HG02571 (cell line): ENCODE measurements at regions not wholly inside any gene's neighbourhood (a gene's known extent, or its start where the extent isn't known, plus 50 kb on each side); places are given as distances from the start of the nearest gene placed in this dataset.

Experiments
- ATAC-seq: cut with Tn5 transposase; IDR thresholded peaks from one replicate; pipeline ENCODE4 v1.9.1; 2021; ENCODE audit warnings: mild to moderate bottlenecking, moderate library complexity; ENCODE audit not compliant: unreplicated experiment

DNA sequence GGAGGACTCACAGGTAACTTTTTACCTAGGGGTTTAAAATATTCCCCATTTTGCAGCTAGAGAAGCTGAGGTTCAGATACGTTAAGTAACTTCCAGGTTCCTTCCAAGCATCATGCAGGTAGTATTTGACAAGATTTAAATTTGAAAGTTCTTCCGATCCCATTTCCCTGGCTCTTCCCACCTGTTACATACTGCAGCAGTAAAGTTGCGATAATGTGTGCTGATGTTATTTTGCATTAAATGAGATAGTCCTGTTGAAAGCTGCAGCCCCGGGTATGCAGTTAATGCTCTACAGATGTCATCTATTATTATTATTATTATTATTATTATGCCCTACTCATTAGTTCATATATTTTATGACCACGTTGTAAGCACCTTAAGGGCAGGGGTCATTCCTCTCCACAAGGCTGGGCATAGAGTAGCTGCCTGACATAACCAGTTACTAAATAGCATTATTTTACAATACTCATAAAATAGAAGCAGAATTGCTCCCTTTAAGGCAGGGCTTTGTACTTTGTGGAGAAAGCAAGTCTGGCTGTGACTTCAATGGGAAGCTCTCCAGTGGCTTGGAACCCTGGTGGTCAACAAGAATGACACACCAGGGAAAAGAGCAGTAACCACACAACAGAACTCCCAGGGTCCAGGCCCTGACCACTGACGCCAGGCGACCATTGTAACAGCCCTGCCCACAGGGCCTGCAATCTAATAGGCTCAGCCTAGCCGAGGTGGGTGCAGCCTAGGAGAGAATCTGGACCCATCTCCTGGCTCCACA lies 90.8 kb upstream of the CALM2 start:
- no peak for ATAC-seq

DNA sequence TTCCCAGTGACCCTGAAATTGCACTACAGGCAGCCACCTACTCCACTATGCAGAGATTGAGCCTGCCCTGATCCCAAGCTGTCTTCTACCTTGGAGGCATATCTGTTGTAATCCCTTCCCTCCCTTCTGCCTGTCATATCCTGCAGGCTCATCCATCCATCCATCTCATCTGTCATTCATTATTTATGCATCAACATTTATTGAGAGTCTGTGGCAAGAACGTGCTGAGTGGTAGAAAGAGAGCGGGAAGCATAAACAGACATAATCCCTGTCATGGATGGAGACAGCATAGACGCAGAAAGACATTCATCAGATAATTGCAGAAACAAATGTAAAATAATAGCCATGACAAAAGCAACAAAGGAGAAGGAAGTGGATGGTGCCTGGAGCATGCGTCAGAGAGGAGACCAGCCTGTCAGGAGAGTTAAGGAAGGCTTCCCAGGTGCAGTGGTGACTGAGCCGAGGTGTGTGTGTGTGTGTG lies 89.5 kb upstream of the CALM2 start:
- no peak for ATAC-seq

DNA sequence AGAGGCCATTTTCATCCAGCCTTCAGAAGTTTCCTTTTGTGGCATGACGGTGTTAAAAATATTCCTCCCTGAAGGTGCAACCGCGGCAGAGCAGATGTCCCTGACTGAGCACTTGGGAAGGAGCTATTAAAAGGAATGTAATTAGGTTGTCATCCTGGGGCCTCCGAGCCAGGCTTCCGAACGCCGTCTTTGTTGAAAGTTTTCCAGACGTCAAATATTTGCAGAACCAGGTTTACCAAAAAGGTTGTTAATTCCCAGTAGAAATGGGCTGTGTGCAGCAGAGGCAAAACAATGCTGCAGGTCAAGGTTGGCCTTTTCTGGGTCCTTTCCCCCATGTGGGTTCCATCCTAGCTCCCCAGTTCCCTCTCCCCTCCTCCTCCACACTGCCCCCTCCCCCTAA lies 88.8 kb upstream of the CALM2 start:
- no peak for ATAC-seq

DNA sequence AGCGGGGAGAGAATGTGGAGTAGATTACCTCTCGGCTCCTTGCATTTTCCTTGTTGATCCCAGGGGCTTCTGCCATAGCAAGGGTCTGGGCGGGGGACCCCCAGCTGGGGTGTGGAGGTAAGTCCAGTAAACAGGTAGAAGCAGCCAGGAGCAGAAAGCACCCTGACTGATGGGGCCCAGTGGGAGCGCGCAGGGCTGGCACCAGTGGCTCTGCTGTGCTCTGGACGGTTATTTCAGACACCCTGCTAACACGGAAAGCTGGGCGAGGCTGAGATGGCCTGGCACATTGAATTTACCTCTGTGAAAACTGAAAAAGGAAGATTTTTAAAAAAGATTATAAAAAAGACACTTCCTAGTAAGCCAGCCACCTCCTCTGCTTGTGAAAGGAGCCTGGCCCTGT lies 88.4 kb upstream of the CALM2 start:
- no peak for ATAC-seq

DNA sequence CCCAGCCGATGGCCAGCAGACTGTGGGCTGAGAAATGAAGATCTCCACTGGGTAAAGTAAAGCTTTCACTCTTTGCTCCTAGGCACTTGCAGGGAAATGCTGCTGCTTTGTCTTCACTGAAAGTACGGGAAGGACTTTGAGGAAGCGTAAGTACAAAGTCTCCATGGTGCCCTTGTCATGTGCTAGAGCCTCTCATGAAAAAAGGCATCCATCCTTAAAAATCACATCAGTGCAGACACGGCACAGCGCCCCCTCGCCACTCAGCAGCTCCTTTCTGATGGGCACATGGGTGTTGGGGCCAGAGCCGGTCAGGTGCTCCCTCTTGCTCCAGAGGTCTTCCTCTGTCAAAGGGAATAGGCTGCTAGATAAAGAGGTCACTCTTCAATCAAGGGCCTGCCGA lies 87.8 kb upstream of the CALM2 start:
- no peak for ATAC-seq

DNA sequence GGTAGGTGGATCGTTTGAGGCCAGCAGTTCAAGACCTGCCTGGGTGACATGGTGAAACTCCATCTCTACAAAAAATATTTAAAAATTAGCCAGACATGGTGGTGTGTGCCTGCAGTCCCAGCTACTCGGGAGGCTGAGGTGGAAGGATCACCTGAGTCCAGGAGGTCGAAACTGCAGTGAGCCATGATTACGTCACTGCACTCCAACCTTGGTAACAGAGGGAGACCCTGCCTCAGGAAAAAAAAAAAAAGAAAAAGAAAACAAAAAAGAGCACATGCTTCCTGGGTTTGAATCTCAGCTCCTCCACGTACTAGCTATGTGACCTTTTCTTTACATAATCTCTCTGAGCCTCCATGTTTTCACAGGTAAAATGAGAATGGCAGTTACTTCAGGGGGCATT lies 86.3 kb upstream of the CALM2 start:
- ATAC-seq, result no peak

DNA sequence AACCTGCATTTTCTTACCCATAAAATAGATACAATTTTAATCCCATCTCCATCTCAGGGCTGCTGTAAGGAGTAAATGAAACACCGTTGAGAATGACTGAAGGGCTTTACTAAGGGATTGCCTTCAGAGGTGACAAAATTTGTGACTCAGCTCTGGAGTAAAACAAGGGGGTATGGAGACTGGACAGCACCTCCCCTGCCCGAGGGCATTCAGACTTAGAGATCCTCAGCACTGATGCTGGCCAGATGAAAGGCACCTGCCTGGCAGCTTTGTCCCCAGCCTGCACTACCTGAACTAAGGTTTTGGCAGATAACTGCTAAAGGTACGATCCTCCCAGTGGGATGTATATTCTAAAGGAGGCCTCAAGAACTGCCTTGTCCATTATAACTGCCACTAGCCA lies 84.7 kb upstream of the CALM2 start:
- no peak for ATAC-seq

DNA sequence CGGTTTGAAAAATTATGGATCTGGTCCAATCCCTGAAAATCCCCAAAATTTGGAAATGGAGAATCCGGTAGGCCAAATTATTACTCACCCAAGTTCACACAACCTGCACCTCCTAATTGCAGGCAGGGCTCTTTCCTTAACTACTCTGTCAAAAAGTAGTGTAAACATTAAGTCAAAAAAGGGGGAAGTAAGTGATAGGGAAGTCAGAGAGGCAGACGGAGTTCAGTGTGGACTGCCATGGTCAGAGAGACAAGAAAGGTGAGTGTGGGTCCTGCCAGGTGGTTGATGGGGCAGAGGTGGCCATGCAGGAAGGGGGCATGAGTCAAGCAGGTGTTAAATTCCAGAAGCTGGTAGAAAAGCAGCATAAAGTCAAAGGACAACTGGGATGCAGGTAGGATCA lies 83.5 kb upstream of the CALM2 start:
- no peak for ATAC-seq

DNA sequence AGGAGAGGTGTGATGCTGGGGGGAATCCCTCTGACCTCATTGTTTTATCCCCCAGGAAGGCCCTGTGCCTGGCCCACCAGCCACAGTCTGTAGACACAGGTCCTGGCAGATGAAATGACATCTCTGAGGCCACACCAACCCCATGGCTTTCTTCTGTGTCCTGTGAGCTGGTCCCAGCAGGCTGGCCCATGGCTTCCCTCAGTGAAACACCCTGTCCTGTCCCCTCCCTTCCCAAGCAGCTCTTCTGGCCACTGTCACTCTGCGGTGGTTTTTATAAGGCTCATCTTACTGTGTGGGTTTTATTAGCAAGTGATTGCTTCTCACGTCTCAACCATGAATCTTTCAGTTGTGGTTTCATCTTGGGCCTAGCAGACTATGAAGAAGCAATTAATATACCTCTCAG lies 81.6 kb upstream of the CALM2 start:
- ATAC-seq, result no peak

DNA sequence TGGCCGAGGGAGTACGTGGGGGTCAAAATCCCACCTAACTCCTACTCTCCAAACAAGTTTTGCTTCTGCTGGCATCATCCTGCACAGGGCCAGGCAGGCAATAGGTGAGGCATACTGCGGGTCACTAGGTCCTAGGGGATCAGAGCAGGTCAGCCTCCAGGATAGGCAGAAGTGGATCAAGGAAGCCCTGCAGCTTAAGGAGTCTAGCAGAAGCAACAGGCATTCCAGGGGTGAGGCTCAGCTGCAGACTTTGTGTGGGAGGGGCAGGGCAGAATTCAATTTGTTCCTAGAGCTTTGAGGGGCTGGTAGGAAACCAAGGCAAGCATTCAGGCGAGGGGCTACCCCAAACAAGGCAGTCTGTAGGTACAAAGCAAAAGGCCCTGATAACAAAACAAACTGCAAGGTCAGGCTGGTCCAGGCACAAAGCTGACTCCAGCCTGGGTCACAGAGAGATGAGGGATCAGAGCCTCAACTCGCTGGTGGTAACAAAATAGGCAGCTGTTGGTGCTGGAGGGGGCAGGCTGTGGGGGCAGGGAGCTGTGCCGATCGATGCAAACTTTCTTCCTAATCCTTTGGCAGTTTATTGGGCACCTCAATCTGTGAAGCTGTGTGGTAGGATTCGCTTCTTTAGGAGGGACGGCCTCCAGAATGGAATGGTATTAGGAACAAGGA lies 80.2 kb upstream of the CALM2 start:
- ATAC-seq, result no peak

DNA sequence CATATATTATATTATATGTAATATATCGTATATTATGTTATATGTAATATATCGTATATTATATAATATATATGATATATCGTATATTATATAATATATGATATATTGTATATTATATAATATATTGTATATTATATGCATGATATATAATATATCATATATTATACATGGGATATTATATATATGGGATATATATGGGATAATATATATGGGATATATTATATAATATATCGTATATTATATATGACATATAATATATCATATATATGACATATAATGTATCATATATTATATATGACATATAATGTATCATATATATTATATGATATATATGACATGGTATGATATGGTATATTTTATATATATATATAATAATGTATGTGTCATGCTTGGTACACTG lies 79.5 kb upstream of the CALM2 start:
- ATAC-seq, result no peak

DNA sequence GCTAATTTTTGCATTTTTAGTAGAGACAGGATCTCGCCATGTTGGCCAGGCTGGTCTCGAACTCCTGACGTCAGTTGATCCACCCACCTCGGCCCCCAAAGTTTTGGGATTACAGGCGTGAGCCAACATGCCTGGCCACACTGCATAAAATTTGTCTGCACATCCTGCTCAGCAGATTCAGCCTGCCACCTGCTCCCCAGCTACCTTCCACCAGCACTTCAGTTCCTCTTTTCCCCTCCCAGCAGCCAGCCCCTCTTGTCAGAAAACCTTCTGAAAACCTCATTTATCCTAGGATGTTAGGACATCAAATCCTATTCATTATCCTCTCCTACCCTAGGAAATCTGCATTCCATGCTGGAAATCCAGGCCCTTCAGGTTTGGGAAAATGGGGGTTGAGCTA lies 78.2 kb upstream of the CALM2 start:
- ATAC-seq, result no peak

DNA sequence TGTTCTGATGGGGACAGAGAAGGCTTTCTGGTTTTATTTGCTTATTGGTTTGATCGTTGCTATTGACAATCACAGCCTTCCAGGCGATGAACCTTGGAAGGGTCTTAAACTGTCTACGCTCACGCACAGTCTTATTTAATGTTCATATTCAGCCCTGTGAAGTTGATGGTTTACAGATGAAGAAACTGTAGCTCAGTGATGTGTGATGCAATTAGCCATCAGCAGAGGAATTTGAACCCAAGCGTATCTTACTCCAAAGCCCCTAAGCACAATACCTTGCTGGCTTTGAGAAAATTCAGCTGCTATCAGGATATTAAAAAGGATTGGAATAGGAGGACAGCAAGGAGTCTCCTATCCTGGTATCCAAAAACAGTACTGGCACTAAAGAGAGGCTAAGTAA lies 77.1 kb upstream of the CALM2 start:
- no peak for ATAC-seq

DNA sequence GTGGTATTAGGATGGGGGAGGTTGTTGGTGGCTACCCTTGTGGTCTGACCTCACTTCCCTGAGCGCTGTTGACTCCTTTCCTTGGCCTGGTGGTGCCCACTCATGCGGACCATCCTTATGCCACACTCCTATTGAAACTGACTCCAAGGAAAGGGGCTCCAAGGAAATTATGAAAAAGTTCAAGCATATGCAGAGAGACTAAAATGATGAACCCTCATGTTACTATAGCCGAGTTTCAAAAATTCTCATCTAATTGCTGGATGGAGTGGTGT lies 75.0 kb upstream of the CALM2 start:
- no peak for ATAC-seq

DNA sequence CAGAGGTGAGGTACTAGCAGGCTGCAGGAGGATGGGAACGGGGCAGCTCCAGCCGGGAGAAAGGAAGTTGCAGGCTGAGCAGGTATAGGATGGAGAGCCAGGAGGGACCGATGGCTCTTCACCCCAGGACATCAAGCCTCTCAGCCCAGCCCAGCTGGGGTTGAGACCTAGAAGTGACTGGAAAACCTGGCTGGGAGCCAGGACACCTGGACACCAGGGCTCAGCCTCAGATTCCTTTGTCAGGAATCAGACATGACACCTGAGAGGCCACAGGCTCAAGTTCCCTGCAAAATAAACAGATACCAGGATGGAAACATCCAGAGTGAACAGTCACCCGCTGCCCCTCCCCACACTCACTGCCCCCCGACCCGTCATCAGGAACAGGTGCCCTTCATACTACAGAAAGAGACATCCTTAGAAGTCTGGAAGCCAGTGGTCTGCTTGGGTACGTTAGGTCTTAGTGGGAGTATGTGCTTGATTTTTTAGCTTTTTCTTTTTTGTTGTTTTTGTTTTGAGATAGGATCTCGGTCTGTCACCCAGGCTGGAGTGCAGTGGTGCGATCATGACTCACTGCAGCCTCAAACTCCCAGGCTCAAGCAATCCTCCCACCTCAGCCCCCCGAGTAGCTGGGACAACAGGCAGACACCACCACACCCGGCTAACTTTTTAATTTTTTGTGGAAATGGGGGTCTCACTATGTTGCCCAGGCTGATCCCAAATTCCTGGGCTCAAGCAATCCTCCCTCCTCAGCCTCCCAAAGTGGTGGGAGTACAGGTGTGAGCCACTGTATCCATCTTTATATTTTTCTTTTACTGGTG lies 74.5 kb upstream of the CALM2 start:
- ATAC-seq, result no peak

DNA sequence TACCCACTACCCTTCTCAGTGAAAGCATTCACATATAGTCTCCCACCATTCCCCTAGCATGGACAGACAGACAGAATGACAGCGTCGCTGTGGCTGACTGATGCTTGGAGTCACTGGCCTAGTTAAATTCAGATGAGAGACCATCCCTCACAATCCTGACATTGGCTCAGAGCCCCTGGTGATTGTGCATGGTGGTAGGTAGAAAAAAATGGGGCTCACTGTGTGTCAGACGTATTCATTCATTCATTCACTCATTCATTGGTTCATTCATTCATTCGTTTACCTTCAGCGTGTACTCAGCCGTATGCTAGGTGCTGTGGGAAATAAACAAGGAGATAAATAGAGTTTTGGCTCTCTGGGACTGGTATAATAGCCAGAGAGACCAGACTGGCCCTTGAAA lies 73.6 kb upstream of the CALM2 start:
- no peak for ATAC-seq

DNA sequence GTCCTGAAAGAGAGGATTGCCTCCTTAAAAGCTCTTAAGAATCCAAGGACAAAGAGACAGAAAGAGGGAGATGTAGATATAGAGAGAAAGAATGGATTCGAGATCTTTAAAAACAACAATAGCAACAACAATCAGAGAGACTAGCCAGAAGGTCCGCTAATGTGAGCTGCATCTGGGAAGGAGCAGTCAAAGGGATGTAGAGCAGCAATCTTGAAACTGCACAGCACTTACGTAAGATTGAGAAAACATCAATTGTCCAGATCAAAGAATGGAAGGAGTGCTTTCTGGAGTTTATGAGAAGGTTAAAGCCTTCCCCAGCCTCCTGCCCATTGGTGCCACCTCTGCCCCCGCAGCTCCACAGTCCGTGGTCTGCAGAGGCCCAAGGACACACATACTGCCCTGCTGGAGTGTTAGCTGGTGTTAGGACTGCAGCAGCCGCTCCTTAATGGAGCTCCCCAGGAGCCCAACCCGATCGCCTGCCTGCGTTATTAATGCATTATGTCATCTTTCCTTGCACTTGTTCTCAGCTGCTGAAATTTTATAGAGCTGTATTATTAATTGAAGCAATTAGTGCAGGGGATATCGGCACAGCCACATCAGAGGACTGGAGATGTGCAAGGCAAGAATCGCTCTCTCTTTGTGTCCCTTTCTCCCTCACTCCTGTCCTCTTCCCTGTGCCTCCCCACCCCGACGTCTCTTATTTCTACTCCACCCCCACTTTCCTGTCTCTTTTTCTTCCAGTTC lies 73.0 kb upstream of the CALM2 start:
- ATAC-seq, result no peak

DNA sequence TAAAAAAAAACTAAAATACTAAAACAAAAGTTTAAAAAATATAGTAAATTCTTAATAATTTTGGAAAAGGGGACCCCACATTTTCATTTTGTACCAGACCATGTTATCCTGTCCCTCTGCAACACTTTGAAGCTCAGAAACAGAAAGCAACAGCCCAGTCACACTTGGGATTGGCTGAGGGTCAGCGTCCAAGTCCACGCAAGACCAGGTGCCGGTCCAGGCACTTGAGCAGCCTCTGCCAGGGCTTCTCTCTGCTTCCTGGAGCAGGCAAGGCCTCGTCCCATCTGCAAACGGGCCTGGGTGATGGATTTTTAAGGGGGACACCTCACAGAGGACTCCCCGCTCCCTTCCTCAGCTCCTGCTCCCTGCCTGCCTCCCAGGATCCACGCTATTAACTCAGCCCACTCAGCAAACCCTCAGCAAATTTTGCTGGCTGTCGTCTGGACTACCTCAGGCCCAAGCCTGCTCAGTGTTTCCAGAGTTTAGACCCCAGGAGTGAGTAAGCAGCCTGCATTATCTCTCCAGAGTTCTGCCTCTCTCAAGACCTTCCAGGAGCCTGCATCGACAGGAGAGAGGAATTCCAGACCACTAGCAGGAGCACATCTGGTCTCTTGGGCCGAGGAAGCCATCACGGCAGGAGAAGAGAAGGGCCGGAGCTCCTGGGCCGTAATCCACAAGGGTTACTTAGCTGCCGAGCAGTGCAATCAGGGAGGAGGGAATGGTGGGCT lies 67.4 kb upstream of the CALM2 start:
- no peak for ATAC-seq

DNA sequence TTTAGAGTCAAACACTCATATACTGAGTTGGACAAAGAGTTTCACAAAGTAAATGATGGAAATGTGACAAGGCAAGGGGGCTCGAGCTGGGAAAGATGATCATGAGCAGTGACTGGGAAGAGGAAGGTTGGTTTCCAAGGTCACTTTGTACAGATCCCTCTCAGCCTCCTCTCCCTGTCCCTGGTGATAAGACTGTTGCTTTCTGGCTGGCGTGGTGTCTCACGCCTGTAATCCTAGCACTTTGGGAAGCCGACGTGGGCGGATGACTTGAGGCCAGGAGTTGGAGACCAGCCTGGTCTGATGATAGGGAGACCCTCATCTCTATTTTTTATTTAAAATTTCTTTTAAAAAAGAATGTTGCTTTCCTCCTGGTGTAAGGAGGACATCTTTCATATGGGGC lies 65.4 kb upstream of the CALM2 start:
- ATAC-seq, result no peak

DNA sequence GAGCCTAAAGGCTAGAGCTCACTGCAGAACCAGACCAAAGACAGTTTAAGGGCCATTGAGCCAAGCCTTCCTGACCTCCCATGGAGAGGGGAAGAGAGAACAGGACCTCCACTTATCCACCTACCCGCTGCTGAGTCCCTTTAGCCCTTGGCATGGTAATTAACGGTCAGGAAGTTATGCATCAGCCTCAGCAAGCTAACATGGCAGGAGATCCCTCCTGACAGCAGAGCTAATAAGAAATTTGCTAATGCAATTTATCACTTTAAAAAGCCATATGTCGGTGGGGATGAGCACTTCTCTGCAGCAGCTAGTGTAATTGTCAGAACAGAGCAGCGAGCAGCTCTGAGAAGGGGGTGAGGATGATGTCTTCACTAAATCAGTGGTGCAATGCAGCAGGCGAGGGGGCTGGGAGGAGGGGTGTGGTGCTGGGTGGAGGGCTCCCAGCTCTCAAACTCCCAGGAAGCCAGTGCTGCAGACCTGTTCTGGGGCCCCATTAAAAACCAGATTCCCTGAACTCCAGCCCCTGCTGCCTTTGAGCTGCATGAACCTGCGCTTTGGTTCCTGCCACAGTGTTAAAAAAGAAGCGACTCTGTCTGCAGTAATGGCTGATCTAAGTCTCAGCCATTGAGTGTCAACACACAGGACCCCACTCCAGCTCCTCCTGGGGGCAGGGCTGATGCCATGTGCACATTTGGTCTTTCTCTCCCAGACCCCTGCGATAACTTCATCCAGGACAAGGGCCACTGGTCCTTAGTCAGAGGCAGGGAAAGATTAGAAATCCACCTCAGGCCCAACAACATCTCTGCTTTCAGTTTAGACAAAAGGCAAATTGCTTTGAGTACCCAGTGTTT lies 63.0 kb upstream of the CALM2 start:
- no peak for ATAC-seq
